ENCODE measurements at regions not wholly inside any gene's neighbourhood (a gene's known extent, or its start where the extent isn't known, plus 50 kb on each side); places are given as distances from the start of the nearest gene placed in this dataset.

DNA sequence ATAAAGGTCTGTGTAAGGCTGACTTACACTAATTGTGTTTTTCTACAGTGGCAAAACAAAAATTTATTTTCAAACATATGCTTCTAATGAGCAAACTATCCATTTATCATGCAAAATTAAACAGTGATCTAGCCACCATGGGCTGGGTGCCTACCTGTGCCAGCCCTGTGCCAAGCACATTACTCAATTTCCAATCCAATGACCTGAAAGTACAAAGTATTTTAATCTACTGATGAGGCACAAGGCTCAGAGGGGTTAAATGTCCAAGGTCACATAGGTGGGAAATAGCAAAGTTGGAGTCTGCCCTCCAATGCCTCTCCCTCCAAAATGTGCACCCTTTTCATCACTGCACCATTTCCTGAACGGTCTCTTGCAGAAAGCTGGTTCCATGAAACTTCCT, 279.1 kb upstream of the FMN2 start:
- peaks cover 45% of the 10 kb centered on the region for H3K4me1 Mint-ChIP-seq
- H3K36me3 Mint-ChIP-seq (ENCODE audit: low read depth): no peaks in the 10 kb centered on the region
- H3K27ac Mint-ChIP-seq (ENCODE audit: unreplicated experiment): no peak overlapping the region
- H3K9me3 Mint-ChIP-seq: no peaks in the 10 kb centered on the region
- no peaks in the 10 kb centered on the region for H3K27me3 Mint-ChIP-seq (ENCODE audit: low read depth)
- TF ChIP-seq, protein P1, sequence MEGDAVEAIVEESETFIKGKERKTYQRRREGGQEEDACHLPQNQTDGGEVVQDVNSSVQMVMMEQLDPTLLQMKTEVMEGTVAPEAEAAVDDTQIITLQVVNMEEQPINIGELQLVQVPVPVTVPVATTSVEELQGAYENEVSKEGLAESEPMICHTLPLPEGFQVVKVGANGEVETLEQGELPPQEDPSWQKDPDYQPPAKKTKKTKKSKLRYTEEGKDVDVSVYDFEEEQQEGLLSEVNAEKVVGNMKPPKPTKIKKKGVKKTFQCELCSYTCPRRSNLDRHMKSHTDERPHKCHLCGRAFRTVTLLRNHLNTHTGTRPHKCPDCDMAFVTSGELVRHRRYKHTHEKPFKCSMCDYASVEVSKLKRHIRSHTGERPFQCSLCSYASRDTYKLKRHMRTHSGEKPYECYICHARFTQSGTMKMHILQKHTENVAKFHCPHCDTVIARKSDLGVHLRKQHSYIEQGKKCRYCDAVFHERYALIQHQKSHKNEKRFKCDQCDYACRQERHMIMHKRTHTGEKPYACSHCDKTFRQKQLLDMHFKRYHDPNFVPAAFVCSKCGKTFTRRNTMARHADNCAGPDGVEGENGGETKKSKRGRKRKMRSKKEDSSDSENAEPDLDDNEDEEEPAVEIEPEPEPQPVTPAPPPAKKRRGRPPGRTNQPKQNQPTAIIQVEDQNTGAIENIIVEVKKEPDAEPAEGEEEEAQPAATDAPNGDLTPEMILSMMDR (conservative IDR thresholded peaks at IDR 0.05): no peak
- no peak for DNase-seq (ENCODE audit: low read depth, low spot score)
- no peak overlapping the region for H3K4me3 Mint-ChIP-seq

DNA sequence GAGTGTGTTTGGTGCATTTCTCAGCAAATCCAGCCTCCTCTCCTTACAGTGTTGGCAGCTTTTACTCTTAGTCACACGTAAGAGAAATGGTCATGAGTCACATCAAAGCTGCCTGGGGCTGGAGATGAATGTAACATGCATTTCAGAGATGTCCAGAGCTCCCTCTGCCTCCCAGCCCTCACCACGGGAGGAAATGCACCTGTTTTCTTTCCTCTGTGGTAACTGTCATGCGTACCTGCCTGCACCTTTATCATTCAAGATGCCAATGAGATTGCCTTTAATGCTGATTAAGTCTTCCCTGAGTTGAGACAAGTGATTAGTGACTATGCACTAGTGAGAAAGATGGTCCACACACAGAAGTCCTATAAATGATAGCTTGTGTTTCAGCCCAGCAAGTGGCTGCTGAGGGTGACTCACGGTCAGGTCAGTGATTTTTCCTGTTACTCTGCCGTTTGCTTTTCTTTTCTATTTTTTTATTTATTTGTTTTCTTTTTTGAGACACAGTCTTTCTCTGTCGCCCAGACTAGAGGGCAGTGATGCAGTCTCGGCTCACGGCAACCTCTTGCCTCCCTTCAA, 277.3 kb upstream of the FMN2 start:
- H3K4me1 Mint-ChIP-seq: peaks cover 37% of the 10 kb centered on the region
- no peaks in the 10 kb centered on the region for H3K9me3 Mint-ChIP-seq
- no peak overlapping the region for H3K27ac Mint-ChIP-seq (ENCODE audit: unreplicated experiment)
- H3K27me3 Mint-ChIP-seq (ENCODE audit: low read depth): no peaks in the 10 kb centered on the region
- H3K4me3 Mint-ChIP-seq: no peak overlapping the region
- no peaks in the 10 kb centered on the region for H3K36me3 Mint-ChIP-seq (ENCODE audit: low read depth)
- TF ChIP-seq, protein P1 (conservative IDR thresholded peaks at IDR 0.05): no peak
- DNase-seq (ENCODE audit: low read depth, low spot score): no peak

DNA sequence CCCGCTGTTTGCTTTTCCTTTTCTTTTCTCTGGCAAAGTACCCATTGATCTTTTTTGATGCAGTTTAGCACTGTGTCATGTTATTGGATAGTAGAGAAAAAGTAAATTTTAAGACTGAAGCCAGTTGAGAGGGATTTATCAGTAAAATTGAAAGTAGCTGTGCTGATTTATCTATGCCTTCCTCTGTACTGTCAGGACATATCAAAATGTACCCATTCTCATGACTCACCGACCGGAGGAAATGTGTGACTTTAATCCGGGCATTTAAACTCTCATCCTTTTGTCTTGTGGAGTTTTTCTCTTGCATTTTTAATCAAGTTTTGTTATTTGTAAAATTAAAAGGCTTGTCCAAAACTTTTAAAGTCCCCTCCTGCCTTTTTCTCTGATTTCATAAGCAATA, 276.6 kb upstream of the FMN2 start:
- TF ChIP-seq, protein P1 (conservative IDR thresholded peaks at IDR 0.05): no peak
- Mint-ChIP-seq H3K36me3 (ENCODE audit: low read depth) (no peaks in the 10 kb centered on the region), H3K9me3 (no peaks in the 10 kb centered on the region), H3K27me3 (ENCODE audit: low read depth) (no peaks in the 10 kb centered on the region), H3K27ac (ENCODE audit: unreplicated experiment) (no peak overlapping the region), H3K4me1 (peaks cover 32% of the 10 kb centered on the region), H3K4me3 (no peak overlapping the region)
- DNase-seq (ENCODE audit: low read depth, low spot score): no peak

DNA sequence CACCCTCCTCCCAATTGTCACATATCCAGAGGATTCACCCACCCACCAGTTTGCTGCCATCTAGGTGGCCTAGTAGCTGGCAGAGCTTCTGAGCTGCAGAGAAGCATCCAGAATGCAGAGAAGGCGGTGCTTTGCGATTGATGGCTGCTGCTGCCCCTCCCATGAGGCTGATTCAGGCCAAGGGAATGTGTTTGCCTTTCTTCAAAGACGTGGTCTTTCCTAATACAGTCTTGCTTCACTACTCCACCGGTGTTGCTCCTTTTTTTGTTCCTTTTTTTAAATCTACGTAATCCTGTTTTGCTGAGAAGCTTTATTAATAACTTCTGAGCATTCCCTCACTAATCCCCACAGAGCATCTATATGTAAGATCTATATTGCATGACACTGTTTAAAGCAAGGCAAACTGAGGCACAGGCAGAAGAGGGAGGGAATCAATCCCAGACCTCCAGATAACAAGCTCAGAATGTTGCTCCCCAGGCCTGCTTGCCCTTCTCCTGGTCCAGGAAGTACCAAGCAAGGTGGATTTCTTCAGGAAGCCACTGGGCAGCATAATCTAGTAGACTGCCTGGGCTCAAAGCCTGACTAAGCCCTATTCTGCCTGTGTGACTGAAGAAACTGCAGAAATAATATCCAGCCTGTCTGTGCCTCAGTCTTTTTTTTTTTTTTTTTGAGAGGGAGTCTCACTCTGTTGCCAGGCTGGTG, 275.5 kb upstream of the FMN2 start:
- no peaks in the 10 kb centered on the region for H3K9me3 Mint-ChIP-seq
- no peak overlapping the region for H3K4me3 Mint-ChIP-seq
- peaks cover 20% of the 10 kb centered on the region for H3K4me1 Mint-ChIP-seq

DNA sequence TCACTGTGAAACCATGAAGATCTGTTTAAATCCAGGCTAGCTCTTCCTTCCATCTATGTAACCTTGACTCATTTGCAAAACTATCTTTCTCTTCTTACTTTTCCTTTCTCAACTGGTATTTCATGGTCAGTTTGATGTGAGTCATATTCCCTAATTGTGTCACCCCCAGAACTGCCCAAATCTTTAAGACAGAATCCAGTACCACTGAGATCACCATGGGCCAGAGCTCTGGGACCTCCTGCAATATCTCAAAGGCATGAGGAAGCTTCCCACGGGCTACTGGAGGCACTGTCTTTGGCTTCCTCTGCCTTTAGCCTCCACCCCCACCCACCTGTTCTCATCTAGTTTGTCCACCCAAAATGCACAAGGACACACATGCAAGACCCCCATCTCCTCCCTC, 274.4 kb upstream of the FMN2 start:
- H3K9me3 Mint-ChIP-seq: no peaks in the 10 kb centered on the region
- no peaks in the 10 kb centered on the region for H3K36me3 Mint-ChIP-seq (ENCODE audit: low read depth)
- H3K27me3 Mint-ChIP-seq (ENCODE audit: low read depth): no peaks in the 10 kb centered on the region
- no peak for DNase-seq (ENCODE audit: low read depth, low spot score)
- peaks cover 14% of the 10 kb centered on the region for H3K4me1 Mint-ChIP-seq
- TF ChIP-seq, protein P1 (conservative IDR thresholded peaks at IDR 0.05): no peak
- H3K27ac Mint-ChIP-seq (ENCODE audit: unreplicated experiment): peak overlapping the region; percentile 45
- no peak overlapping the region for H3K4me3 Mint-ChIP-seq

More for the DNA sequence above, 275.5 kb upstream of the FMN2 start:
- Mint-ChIP-seq H3K27me3 (ENCODE audit: low read depth) (no peaks in the 10 kb centered on the region), H3K27ac (ENCODE audit: unreplicated experiment) (no peak overlapping the region), H3K36me3 (ENCODE audit: low read depth) (no peaks in the 10 kb centered on the region)
- TF ChIP-seq, protein P1 (conservative IDR thresholded peaks at IDR 0.05): no peak
- DNase-seq (ENCODE audit: low read depth, low spot score): no peak
